Right lobe of liver (tissue), 6 donors: ENCODE measurements at regions not wholly inside any gene's neighbourhood (a gene's known extent, or its start where the extent isn't known, plus 50 kb on each side); places are given as distances from the start of the nearest gene placed in this dataset.

Experiments
- ATAC-seq, 4 donors: fragments of 200-7000 bp; cut with Tn5 transposase; one replicate each; pipeline ENCODE4 v1.9.1; 2020; ENCODE audit warnings: mild to moderate bottlenecking in 4 of 4, moderate library complexity in 4 of 4
- DNase-seq, 3 donors: peaks; one replicate each; pipeline ENCODE4 v3.0.0-alpha.2; 2020
- H3K27ac ChIP-seq, 3 donors: fragments of 200-600 bp; one replicate each; pipeline ENCODE4 v1.8.0; 2022
- H3K27me3 ChIP-seq, 2 donors: fragments of 200-600 bp; one replicate each; pipeline ENCODE4 v1.8.0; 2022
- H3K36me3 ChIP-seq, 4 donors: fragments of 200-600 bp; sonication (generic) in 1 of 4; one replicate each; pipeline versions ENCODE4 v1.5.1 to v1.8.0; 2017 to 2022; ENCODE audit warnings: control low read depth in 1 of 4
- H3K4me1 ChIP-seq, 4 donors: fragments of 200-600 bp; sonication (generic) in 1 of 4; one replicate each; pipeline versions ENCODE4 v1.5.1 to v1.8.0; 2017 to 2022; ENCODE audit warnings: control low read depth in 1 of 4
- H3K4me3 ChIP-seq, 3 donors: fragments of 200-600 bp; one replicate each; pipeline ENCODE4 v1.8.0; 2022
- H3K9me3 ChIP-seq, 4 donors: fragments of 200-600 bp; sonication (generic) in 1 of 4; one replicate each; pipeline versions ENCODE4 v1.5.1 to v1.8.0; 2017 to 2022; ENCODE audit warnings: control low read depth in 1 of 4
- POLR2A ChIP-seq: fragments of 450-650 bp; IDR thresholded peaks from one replicate; pipeline ENCODE4 v1.6.1; 2017; ENCODE audit warnings: antibody characterized with exemption, mild to moderate bottlenecking
- WGBS: methylation state at CpG from one replicate; pipeline ENCODE4 v1.1.6; 2018; ENCODE audit warnings: low coverage, low lambda C conversion rate; ENCODE audit not compliant: insufficient coverage; ENCODE audit errors: missing lambda C conversion rate; 5-methylcytosine and 5-hydroxymethylcytosine counted together
- intact Hi-C, 2 donors: fragments of 100-400 bp; cut with DNase I; formaldehyde crosslinking; loops; one replicate each; pipeline versions ENCODE4 v1.11.2 to v1.14.1; 2022
- TF ChIP-seq, protein P1 (sequence below), 4 donors: fragments of 200-600 bp in 3 of 4; fragments of 450-650 bp in 1 of 4; IDR thresholded peaks; one replicate each; pipeline versions ENCODE4 v1.5.1 to v1.8.0; 2016 to 2022; ENCODE audit warnings: antibody characterized with exemption in 4 of 4, mild to moderate bottlenecking in 2 of 4
- donor health status: DM: no; HTN: yes; CAD: no.
- donor health status: DM: no; HTN: no; CAD: no.
- donor health status: DM: no; HTN: no; CAD: no.
- donor health status: DM: no; HTN: yes; CAD: no.
- donor health status: DM: no; HTN: yes; CAD: no.

DNA sequence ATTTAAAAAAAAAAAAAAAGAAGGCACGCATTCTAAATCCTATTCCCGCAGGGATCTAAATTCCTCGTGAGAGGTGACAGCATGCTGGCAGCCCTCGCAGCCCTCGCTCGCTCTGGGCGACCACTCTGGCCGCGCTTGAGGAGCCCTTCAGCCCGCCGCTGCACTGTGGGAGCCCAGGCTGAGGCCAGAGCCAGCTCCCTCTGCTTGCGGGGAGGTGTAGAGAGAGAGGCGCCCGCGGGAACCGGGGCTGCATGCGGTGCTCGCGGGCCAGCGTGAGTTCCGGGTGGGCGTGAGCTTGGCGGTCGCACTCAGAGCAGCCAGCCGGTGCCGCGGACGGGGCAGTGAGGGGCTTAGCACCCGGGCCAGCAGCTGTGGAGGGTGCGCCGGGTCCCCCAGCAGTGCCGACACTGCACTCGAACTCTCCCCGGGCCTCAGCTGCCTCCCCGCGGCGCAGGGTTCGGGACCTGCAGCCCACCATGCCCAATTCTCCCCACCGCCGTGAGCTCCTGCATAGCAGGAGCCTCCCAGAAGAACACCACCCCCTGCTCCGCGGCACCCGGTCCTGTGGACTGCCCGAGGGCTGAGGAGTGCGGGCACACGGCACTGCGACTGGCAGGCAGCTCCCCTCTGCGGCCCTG is 553.9 kb downstream of the LMO7 start:
- WGBS, result 86% methylated on average over 10 of the region's 48 CpGs
- Histone ChIP-seq H3K4me3 (no peak overlapping the region), H3K36me3 (no peaks in the 10 kb centered on the region), H3K4me1 (no peaks in the 10 kb centered on the region), H3K9me3 (no peaks in the 10 kb centered on the region), H3K27ac (no peak overlapping the region), H3K27me3 (no peaks in the 10 kb centered on the region)
- intact Hi-C loops, result no loop called here
- ATAC-seq, result no peak
- TF ChIP-seq POLR2A, result no peak
- TF ChIP-seq, protein P1, sequence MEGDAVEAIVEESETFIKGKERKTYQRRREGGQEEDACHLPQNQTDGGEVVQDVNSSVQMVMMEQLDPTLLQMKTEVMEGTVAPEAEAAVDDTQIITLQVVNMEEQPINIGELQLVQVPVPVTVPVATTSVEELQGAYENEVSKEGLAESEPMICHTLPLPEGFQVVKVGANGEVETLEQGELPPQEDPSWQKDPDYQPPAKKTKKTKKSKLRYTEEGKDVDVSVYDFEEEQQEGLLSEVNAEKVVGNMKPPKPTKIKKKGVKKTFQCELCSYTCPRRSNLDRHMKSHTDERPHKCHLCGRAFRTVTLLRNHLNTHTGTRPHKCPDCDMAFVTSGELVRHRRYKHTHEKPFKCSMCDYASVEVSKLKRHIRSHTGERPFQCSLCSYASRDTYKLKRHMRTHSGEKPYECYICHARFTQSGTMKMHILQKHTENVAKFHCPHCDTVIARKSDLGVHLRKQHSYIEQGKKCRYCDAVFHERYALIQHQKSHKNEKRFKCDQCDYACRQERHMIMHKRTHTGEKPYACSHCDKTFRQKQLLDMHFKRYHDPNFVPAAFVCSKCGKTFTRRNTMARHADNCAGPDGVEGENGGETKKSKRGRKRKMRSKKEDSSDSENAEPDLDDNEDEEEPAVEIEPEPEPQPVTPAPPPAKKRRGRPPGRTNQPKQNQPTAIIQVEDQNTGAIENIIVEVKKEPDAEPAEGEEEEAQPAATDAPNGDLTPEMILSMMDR (IDR thresholded peaks at IDR 0.05), result no peak
- DNase-seq, result no peak

DNA sequence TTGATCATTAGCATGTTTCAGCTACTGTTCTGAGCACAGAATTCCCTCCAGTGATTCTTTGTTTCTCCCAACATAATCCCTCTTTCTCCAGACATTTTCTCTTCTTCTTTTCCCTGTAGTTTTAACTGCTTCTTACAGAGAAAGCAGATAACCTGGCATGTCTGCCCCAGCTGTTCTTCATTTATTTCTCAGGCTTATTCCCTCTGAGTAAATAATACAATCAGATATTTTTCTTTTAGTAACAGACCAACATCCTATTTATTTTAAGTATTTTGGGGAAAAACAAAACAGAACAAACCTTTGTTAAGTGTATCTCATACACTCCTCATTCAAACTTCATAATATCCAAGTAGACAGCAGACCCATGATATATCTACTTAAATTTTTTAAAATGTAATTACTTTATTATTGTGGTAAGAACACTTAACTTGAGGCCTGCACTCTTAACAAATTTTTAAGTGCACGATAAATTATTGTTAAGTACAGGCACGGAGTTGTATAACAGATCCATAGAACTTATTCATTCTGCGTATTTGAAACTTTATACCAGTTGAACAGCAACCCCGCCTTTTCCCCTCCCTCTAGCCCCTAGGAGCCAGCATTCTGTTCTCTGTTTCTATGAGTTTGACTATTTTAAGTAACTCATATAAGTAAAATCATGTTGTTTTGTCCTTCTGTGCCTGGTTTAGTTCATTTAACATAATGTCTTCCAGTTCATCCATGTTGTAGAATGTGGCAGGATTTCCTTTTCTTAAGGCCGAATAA is 540.0 kb downstream of the LMO7 start:
- no peak for TF ChIP-seq POLR2A
- TF ChIP-seq, protein P1 (IDR thresholded peaks at IDR 0.05), result no peak
- H3K27ac ChIP-seq, result no peak overlapping the region
- no peak overlapping the region for H3K4me3 ChIP-seq
- WGBS, result 81% methylated on average over 5 of the region's 5 CpGs
- DNase-seq (no peak), ATAC-seq (no peak)
- no peaks in the 10 kb centered on the region for H3K36me3 ChIP-seq
- intact Hi-C loops, result no loop called here
- no peaks in the 10 kb centered on the region for H3K27me3 ChIP-seq
- H3K4me1 ChIP-seq, result no peaks in the 10 kb centered on the region
- H3K9me3 ChIP-seq, result no peaks in the 10 kb centered on the region

DNA sequence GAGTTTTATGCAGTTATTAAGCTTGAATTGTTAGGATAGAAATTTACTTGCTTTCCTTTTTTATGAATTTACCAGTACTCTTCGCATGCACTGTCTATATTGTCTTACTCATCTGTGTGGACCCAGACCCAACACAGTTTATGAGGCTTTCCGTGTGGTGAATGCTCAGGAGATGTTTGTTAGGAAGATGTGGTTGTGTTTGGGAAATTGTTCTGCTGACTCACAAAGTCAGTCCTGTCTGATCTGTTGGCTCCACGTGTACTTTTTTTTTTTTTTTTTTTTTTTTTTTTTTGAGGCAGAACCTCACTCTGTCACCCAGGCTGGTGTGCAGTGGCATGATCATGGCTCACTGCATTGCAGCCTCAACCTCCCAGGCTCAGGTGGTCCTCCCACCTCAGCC is 532.5 kb downstream of the LMO7 start:
- no peak overlapping the region for H3K4me3 ChIP-seq
- no peak overlapping the region for H3K27ac ChIP-seq
- no peaks in the 10 kb centered on the region for H3K36me3 ChIP-seq
- WGBS, result 54% methylated on average over 3 of the region's 3 CpGs
- ATAC-seq (no peak), DNase-seq (no peak)
- intact Hi-C loops, result no loop called here
- H3K4me1 ChIP-seq, result no peaks in the 10 kb centered on the region
- H3K27me3 ChIP-seq, result no peaks in the 10 kb centered on the region
- no peak for TF ChIP-seq POLR2A
- TF ChIP-seq, protein P1 (IDR thresholded peaks at IDR 0.05), result no peak
- no peaks in the 10 kb centered on the region for H3K9me3 ChIP-seq

DNA sequence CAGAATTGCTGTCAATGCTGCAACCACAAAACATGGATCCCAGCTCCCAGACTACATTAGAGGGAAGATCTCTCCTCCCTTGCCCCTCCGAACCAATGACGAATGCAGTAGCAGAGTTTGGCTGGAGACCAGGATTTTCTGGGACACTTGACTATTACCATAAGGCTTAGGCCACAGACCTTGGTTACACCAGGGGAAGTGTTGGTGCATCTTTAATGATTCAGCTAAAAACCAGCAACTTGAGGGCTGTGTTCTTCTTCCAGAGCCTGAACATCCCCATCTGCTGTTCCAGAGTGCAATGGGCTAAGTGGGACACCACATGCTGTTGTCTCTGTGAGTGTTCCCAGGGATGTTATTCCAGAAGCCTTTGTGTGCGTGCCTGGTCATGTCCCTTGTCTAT is 528.2 kb downstream of the LMO7 start:
- no peaks in the 10 kb centered on the region for H3K27me3 ChIP-seq
- H3K4me3 ChIP-seq, result no peak overlapping the region
- no peaks in the 10 kb centered on the region for H3K36me3 ChIP-seq
- DNase-seq (no peak), ATAC-seq (no peak)
- TF ChIP-seq POLR2A, result no peak
- TF ChIP-seq, protein P1 (IDR thresholded peaks at IDR 0.05), result no peak
- H3K27ac ChIP-seq, result no peak overlapping the region
- no peaks in the 10 kb centered on the region for H3K9me3 ChIP-seq
- intact Hi-C loops, result no loop called here
- 65% methylated on average over 3 of the region's 3 CpGs for WGBS
- H3K4me1 ChIP-seq, result no peaks in the 10 kb centered on the region
